ENCODE measurements at regions not wholly inside any gene's neighbourhood (a gene's known extent, or its start where the extent isn't known, plus 50 kb on each side); places are given as distances from the start of the nearest gene placed in this dataset.

- peak; percentile 14 for DNase-seq (ENCODE audit: low spot score)
These were observed 52.1 kb downstream of the ZNRF4 start for GRCh38 chr19:5507065-5507909.
